Erythroblast (primary cell): ENCODE measurements at regions not wholly inside any gene's neighbourhood (a gene's known extent, or its start where the extent isn't known, plus 50 kb on each side); places are given as distances from the start of the nearest gene placed in this dataset.

Source experiments
- GATA1 ChIP-seq: IDR thresholded peaks from 2 replicates; pipeline ENCODE4 v1.6.1; 2011; ENCODE audit warnings: low read depth, mild to moderate bottlenecking, control low read depth, low read length, moderate library complexity
- POLR2A ChIP-seq: IDR thresholded peaks from 2 replicates; pipeline ENCODE4 v1.6.1; 2011; ENCODE audit warnings: mild to moderate bottlenecking, low read length

DNA sequence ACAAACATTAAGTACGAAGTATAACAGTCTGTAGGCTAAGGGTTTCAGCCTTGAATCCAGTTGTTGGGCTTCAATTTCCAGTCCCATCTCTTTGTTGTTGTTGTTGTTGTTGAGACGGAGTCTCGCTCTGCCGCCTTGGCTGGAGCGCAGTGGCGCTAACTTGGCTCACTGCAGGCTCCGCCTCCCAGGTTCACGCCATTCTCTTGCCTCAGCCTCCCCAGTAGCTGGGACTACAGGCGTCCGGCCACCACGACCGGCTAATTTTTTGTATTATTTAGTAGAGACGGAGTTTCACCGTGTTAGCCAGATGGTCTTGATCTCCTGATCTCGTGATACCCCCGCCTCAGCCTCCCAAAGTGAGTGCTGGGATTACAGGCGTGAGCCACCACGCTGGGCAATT, 464.9 kb downstream of the ANKRD7 start:
- TF ChIP-seq POLR2A: no peak
- TF ChIP-seq GATA1: no peak
